IPS-15b (cell line): ENCODE measurements at regions not wholly inside any gene's neighbourhood (a gene's known extent, or its start where the extent isn't known, plus 50 kb on each side); places are given as distances from the start of the nearest gene placed in this dataset.
"Not testable (repeated sequence)": the region's sequence is repeated elsewhere in the genome, so short reads cannot be mapped to it uniquely, and the experiment has no call there.

Source experiments
- H3K27me3 ChIP-seq: one replicate; pipeline ENCODE4 v1.6.1; 2013; ENCODE audit warnings: low read length; ENCODE audit not compliant: control insufficient read depth, insufficient read depth
- H3K36me3 ChIP-seq: one replicate; pipeline ENCODE4 v1.6.1; 2013; ENCODE audit warnings: low read length; ENCODE audit not compliant: control insufficient read depth, insufficient read depth
- H3K4me1 ChIP-seq: one replicate; pipeline ENCODE4 v1.6.1; 2013; ENCODE audit warnings: mild to moderate bottlenecking, low read length; ENCODE audit not compliant: control insufficient read depth, insufficient read depth
- H3K4me3 ChIP-seq: one replicate; pipeline ENCODE4 v1.5.1; 2013; ENCODE audit warnings: low read depth, low read length
- H3K9ac ChIP-seq: one replicate; pipeline ENCODE4 v1.6.1; 2013; ENCODE audit warnings: low read depth, mild to moderate bottlenecking, low read length
- H3K9me3 ChIP-seq: one replicate; pipeline ENCODE4 v1.6.1; 2013; ENCODE audit warnings: mild to moderate bottlenecking, low read length; ENCODE audit not compliant: control insufficient read depth, insufficient read depth

- H3K9ac ChIP-seq, H3K36me3 ChIP-seq, H3K27me3 ChIP-seq, H3K4me1 ChIP-seq, H3K9me3 ChIP-seq, H3K4me3 ChIP-seq: not testable (repeated sequence)
Observed at GRCh38 chr13:54422946-54423345, 1394.3 kb downstream of the OLFM4 start.

- no peak overlapping the region for H3K9ac ChIP-seq
Observed at GRCh38 chr13:54424344-54424743, 1395.7 kb downstream of the OLFM4 start.

GRCh38 chr13:54433493-54434206 is 1405.0 kb downstream of the OLFM4 start:
- H3K4me3 ChIP-seq = no peak overlapping the region

More at GRCh38 chr13:54424344-54424743, 1395.7 kb downstream of the OLFM4 start:
- H3K36me3 ChIP-seq = no peaks in the 10 kb centered on the region
- no peak overlapping the region for H3K4me3 ChIP-seq
- H3K4me1 ChIP-seq = no peaks in the 10 kb centered on the region
- no peaks in the 10 kb centered on the region for H3K9me3 ChIP-seq
- H3K27me3 ChIP-seq = no peaks in the 10 kb centered on the region

GRCh38 chr13:54440853-54441400 is 1412.3 kb downstream of the OLFM4 start:
- not testable (repeated sequence) for H3K4me3 ChIP-seq, H3K9ac ChIP-seq, H3K36me3 ChIP-seq, H3K27me3 ChIP-seq, H3K9me3 ChIP-seq, H3K4me1 ChIP-seq

More at GRCh38 chr13:54433493-54434206, 1405.0 kb downstream of the OLFM4 start:
- Histone ChIP-seq H3K9ac (no peak overlapping the region), H3K4me1 (no peaks in the 10 kb centered on the region), H3K27me3 (no peaks in the 10 kb centered on the region), H3K36me3 (no peaks in the 10 kb centered on the region), H3K9me3 (no peaks in the 10 kb centered on the region)

GRCh38 chr13:54445453-54445852 is 1416.8 kb downstream of the OLFM4 start:
- no peaks in the 10 kb centered on the region for H3K9me3 ChIP-seq
- H3K9ac ChIP-seq = no peak overlapping the region
- no peaks in the 10 kb centered on the region for H3K27me3 ChIP-seq
- H3K4me1 ChIP-seq = no peaks in the 10 kb centered on the region
- H3K4me3 ChIP-seq = no peak overlapping the region
- H3K36me3 ChIP-seq = no peaks in the 10 kb centered on the region

GRCh38 chr13:54445865-54446264 is 1417.3 kb downstream of the OLFM4 start:
- H3K9ac ChIP-seq = no peak overlapping the region
- H3K36me3 ChIP-seq = no peaks in the 10 kb centered on the region
- no peaks in the 10 kb centered on the region for H3K4me1 ChIP-seq
- H3K9me3 ChIP-seq = no peaks in the 10 kb centered on the region
- no peak overlapping the region for H3K4me3 ChIP-seq
- H3K27me3 ChIP-seq = no peaks in the 10 kb centered on the region

GRCh38 chr13:54449922-54450321 is 1421.3 kb downstream of the OLFM4 start:
- Histone ChIP-seq H3K4me1 (no peaks in the 10 kb centered on the region), H3K9ac (no peak overlapping the region), H3K4me3 (no peak overlapping the region), H3K36me3 (no peaks in the 10 kb centered on the region), H3K9me3 (no peaks in the 10 kb centered on the region), H3K27me3 (no peaks in the 10 kb centered on the region)

- H3K9ac ChIP-seq = no peak overlapping the region
- H3K9me3 ChIP-seq = no peaks in the 10 kb centered on the region
- H3K4me3 ChIP-seq = no peak overlapping the region
- no peaks in the 10 kb centered on the region for H3K27me3 ChIP-seq
- no peaks in the 10 kb centered on the region for H3K4me1 ChIP-seq
- no peaks in the 10 kb centered on the region for H3K36me3 ChIP-seq
Observed at GRCh38 chr13:54484166-54484565, 1455.6 kb downstream of the OLFM4 start.

- Histone ChIP-seq H3K4me1 (no peaks in the 10 kb centered on the region), H3K9ac (no peak overlapping the region), H3K36me3 (no peaks in the 10 kb centered on the region), H3K4me3 (no peak overlapping the region), H3K9me3 (no peaks in the 10 kb centered on the region), H3K27me3 (no peaks in the 10 kb centered on the region)
Observed at GRCh38 chr13:54486421-54487166, 1458.0 kb downstream of the OLFM4 start.

- Histone ChIP-seq H3K9ac (no peak overlapping the region), H3K36me3 (no peaks in the 10 kb centered on the region), H3K9me3 (no peaks in the 10 kb centered on the region), H3K4me3 (no peak overlapping the region), H3K27me3 (no peaks in the 10 kb centered on the region), H3K4me1 (no peaks in the 10 kb centered on the region)
Observed at GRCh38 chr13:54489359-54489758, 1460.7 kb downstream of the OLFM4 start.

- Histone ChIP-seq H3K4me3 (no peak overlapping the region), H3K9ac (no peak overlapping the region), H3K4me1 (no peaks in the 10 kb centered on the region), H3K36me3 (no peaks in the 10 kb centered on the region), H3K9me3 (no peaks in the 10 kb centered on the region), H3K27me3 (no peaks in the 10 kb centered on the region)
Observed at GRCh38 chr13:54492995-54493394, 1464.4 kb downstream of the OLFM4 start.

GRCh38 chr13:54511366-54511765 is 1482.8 kb downstream of the OLFM4 start:
- H3K9ac ChIP-seq = no peak overlapping the region
- no peak overlapping the region for H3K4me3 ChIP-seq
- H3K4me1 ChIP-seq = no peaks in the 10 kb centered on the region
- no peaks in the 10 kb centered on the region for H3K27me3 ChIP-seq
- no peaks in the 10 kb centered on the region for H3K36me3 ChIP-seq
- H3K9me3 ChIP-seq = no peaks in the 10 kb centered on the region
